CD14-positive monocyte (primary cell): ENCODE measurements at regions not wholly inside any gene's neighbourhood (a gene's known extent, or its start where the extent isn't known, plus 50 kb on each side); places are given as distances from the start of the nearest gene placed in this dataset.

ENCODE experiments used
- DNase-seq, 3 donors: peaks; one replicate each; pipeline ENCODE4 v3.0.0-alpha.2; 2011 to 2022
- H2AFZ ChIP-seq: 2 replicates; pipeline ENCODE4 v1.6.0; 2012; ENCODE audit warnings: mild to moderate bottlenecking, low read depth, low read length, inconsistent platforms; ENCODE audit not compliant: insufficient read depth, poor library complexity, severe bottlenecking
- H3K27ac ChIP-seq, 2 donors: 1 replicate in 1 of 2; 2 replicates in 1 of 2; pipeline ENCODE4 v1.5.1; 2012 to 2013; ENCODE audit warnings: low read length in 2 of 2, control low read depth in 1 of 2, inconsistent platforms in 1 of 2, low read depth in 1 of 2, mild to moderate bottlenecking in 1 of 2
- H3K27me3 ChIP-seq, 2 donors: one replicate each; pipeline versions ENCODE4 v1.6.0 to v1.6.1; 2011 to 2013; ENCODE audit warnings: low read length in 2 of 2; ENCODE audit not compliant: control insufficient read depth in 2 of 2, insufficient read depth in 2 of 2
- H3K36me3 ChIP-seq, 2 donors: replicated peaks in 1 of 2; 1 replicate in 1 of 2; 2 replicates in 1 of 2; pipeline versions ENCODE4 v1.5.1 to v1.6.1; 2012 to 2013; ENCODE audit warnings: low read length in 2 of 2, control low read depth in 1 of 2, inconsistent platforms in 1 of 2, mild to moderate bottlenecking in 1 of 2; ENCODE audit not compliant: insufficient read depth in 2 of 2, control insufficient read depth in 1 of 2
- H3K4me1 ChIP-seq, 2 donors: 1 replicate in 1 of 2; 2 replicates in 1 of 2; pipeline versions ENCODE4 v1.5.1 to v1.6.1; 2012 to 2013; ENCODE audit warnings: low read length in 2 of 2, control low read depth in 1 of 2, inconsistent platforms in 1 of 2, mild to moderate bottlenecking in 1 of 2, moderate library complexity in 1 of 2; ENCODE audit not compliant: insufficient read depth in 2 of 2, control insufficient read depth in 1 of 2
- H3K4me2 ChIP-seq: replicated peaks from 2 replicates; pipeline ENCODE3; 2012; ENCODE audit warnings: low read length, moderate library complexity, mild to moderate bottlenecking; ENCODE audit not compliant: poor library complexity, severe bottlenecking; ENCODE audit errors: extremely low read depth
- H3K4me3 ChIP-seq, 3 experiments: fragments of 200-600 bp in 1 of 3; sonication (generic) in 1 of 3; replicated peaks in 1 of 3; 1 replicate in 2 of 3; 2 replicates in 1 of 3; pipeline ENCODE4 v1.5.1; 2011 to 2013; ENCODE audit warnings: low read length in 3 of 3, mild to moderate bottlenecking in 3 of 3, control low read depth in 2 of 3, low read depth in 2 of 3, inconsistent platforms in 1 of 3, moderate library complexity in 1 of 3
- H3K79me2 ChIP-seq: 2 replicates; pipeline ENCODE4 v1.6.0; 2012; ENCODE audit warnings: mild to moderate bottlenecking, control low read depth, inconsistent platforms, low read length, moderate library complexity; ENCODE audit not compliant: insufficient read depth
- H3K9ac ChIP-seq: 2 replicates; pipeline ENCODE4 v1.6.0; 2017; ENCODE audit warnings: low read length, mild to moderate bottlenecking; ENCODE audit not compliant: insufficient read depth, poor library complexity, severe bottlenecking
- H3K9me3 ChIP-seq, 2 donors: replicated peaks in 1 of 2; 1 replicate in 1 of 2; 2 replicates in 1 of 2; pipeline versions ENCODE4 v1.5.1 to v1.6.1; 2012 to 2013; ENCODE audit warnings: low read length in 2 of 2, control low read depth in 1 of 2; ENCODE audit not compliant: control insufficient read depth in 1 of 2, insufficient read depth in 1 of 2
- H4K20me1 ChIP-seq: 2 replicates; pipeline ENCODE4 v1.6.0; 2012; ENCODE audit warnings: mild to moderate bottlenecking, low read length, control low read depth, moderate library complexity; ENCODE audit not compliant: insufficient read depth
- H3K27ac Mint-ChIP-seq, 7 donors: one replicate each; pipeline ENCODE4 v1.8.0; 2020; ENCODE audit warnings: mild to moderate bottlenecking in 7 of 7, mixed read lengths in 7 of 7, moderate library complexity in 6 of 7, inconsistent platforms in 2 of 7
- H3K27me3 Mint-ChIP-seq, 3 donors: one replicate each; pipeline ENCODE4 v1.8.0; 2021 to 2022; ENCODE audit warnings: low read depth in 3 of 3, mild to moderate bottlenecking in 3 of 3, mixed read lengths in 3 of 3, moderate library complexity in 3 of 3, inconsistent platforms in 1 of 3
- H3K36me3 Mint-ChIP-seq, 2 donors: one replicate each; pipeline ENCODE4 v1.8.0; 2020; ENCODE audit warnings: mixed read lengths in 2 of 2, inconsistent platforms in 1 of 2, mild to moderate bottlenecking in 1 of 2
- H3K4me1 Mint-ChIP-seq: one replicate; pipeline ENCODE4 v1.8.0; 2020; ENCODE audit warnings: mild to moderate bottlenecking, mixed read lengths
- H3K4me3 Mint-ChIP-seq, 2 donors: one replicate each; pipeline ENCODE4 v1.8.0; 2020; ENCODE audit warnings: mild to moderate bottlenecking in 2 of 2, mixed read lengths in 2 of 2, moderate library complexity in 1 of 2
- H3K9me3 Mint-ChIP-seq, 7 donors: one replicate each; pipeline ENCODE4 v1.8.0; 2020 to 2022; ENCODE audit warnings: mixed read lengths in 7 of 7, mild to moderate bottlenecking in 6 of 7, moderate library complexity in 6 of 7, inconsistent platforms in 2 of 7
- WGBS: methylation state at CpG from one replicate; pipeline ENCODE4 v1.1.5; 2013; ENCODE audit warnings: missing lambda C conversion rate; ENCODE audit not compliant: insufficient coverage; 5-methylcytosine and 5-hydroxymethylcytosine counted together
- intact Hi-C, 2 donors: fragments of 100-400 bp; cut with micrococcal nuclease; formaldehyde crosslinking; loops; one replicate each; pipeline versions ENCODE4 v1.15.0 to v1.15.1; 2023
- TF ChIP-seq, protein P1 (sequence below): fragments of 200-600 bp; IDR thresholded peaks from one replicate; pipeline ENCODE4 v1.8.0; 2022; ENCODE audit warnings: antibody characterized with exemption, mild to moderate bottlenecking

DNA sequence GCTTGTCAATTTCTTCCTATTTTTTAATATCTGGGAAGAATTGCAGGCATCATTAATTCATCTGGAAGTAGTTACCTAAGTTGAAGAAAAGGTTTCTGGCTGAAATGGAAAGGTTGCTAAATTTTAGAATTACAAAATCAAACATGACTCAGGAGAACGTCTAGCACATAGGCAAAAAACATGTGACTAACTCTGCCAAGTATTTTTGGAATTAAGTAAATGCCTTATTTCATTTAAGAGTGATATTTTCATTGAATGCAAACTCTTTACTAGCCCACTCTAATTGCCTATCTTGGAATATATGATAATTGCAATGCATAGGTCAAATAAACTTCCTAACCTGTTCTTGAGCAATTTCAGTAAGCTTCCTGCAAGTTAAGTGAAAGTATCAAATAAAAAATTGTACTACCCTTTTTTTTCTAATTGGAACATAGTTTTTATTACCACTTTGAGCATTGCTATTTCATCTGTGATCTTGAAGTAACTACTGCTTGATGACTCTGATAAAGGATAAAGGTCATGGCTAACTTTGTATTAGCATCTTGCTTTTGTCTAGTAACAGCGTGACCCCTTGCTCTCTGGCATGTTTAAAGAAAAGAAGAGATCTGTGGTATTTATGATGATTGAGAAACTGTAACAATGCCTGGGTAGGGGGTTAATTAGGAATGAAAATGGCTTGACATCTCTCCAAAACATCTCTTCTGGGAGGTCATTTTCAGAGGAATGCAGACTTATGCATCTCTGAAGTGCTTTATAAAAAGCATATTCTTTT, 208.3 kb upstream of the NCAM2 start:
- TF ChIP-seq, protein P1, sequence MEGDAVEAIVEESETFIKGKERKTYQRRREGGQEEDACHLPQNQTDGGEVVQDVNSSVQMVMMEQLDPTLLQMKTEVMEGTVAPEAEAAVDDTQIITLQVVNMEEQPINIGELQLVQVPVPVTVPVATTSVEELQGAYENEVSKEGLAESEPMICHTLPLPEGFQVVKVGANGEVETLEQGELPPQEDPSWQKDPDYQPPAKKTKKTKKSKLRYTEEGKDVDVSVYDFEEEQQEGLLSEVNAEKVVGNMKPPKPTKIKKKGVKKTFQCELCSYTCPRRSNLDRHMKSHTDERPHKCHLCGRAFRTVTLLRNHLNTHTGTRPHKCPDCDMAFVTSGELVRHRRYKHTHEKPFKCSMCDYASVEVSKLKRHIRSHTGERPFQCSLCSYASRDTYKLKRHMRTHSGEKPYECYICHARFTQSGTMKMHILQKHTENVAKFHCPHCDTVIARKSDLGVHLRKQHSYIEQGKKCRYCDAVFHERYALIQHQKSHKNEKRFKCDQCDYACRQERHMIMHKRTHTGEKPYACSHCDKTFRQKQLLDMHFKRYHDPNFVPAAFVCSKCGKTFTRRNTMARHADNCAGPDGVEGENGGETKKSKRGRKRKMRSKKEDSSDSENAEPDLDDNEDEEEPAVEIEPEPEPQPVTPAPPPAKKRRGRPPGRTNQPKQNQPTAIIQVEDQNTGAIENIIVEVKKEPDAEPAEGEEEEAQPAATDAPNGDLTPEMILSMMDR: no peak
- no peak overlapping the region for H3K4me3 Mint-ChIP-seq
- H3K9ac ChIP-seq: no peak overlapping the region

DNA sequence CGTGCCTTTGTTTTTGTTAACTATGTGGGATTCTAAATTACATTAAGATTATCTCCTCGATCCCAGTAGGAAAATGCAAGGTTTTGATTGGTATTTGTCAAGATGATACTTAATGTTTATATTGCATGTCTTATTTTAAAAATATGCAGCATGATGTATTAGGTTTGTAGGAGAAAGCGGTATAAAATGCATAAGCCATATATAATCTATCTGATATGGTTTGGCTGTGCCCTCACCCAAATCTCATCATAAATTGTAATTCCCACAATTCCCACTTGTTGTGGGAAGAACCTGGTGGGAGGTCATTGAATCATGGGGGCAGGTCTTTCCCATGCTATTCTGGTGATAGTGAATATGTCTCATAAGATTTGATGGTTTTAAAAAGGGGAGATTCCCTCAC, 198.1 kb upstream of the NCAM2 start:
- Histone ChIP-seq H3K27ac (no peak overlapping the region), H2AFZ (no peak overlapping the region), H3K36me3 (no peaks in the 10 kb centered on the region), H3K79me2 (no peaks in the 10 kb centered on the region), H3K4me3 (no peak overlapping the region), H3K4me2 (no peak overlapping the region), H3K4me1 (no peaks in the 10 kb centered on the region), H3K9ac (no peak overlapping the region), H3K27me3 (no peaks in the 10 kb centered on the region), H3K9me3 (peaks cover 7 to 22% of the 10 kb centered on the region in 2 donors), H4K20me1 (no peaks in the 10 kb centered on the region)
- no peaks in the 10 kb centered on the region for H3K36me3 Mint-ChIP-seq
- no peak overlapping the region for H3K27ac Mint-ChIP-seq
- no peaks in the 10 kb centered on the region for H3K27me3 Mint-ChIP-seq
- TF ChIP-seq, protein P1: no peak
- no peak for DNase-seq
- WGBS: no CpG with 5 or more reads among the region's 3 CpGs
- peaks cover 2 to 12% (median 7%) of the 10 kb centered on the region in 7 donors for H3K9me3 Mint-ChIP-seq
- H3K4me1 Mint-ChIP-seq: no peaks in the 10 kb centered on the region
- intact Hi-C loops: no loop called here
- H3K4me3 Mint-ChIP-seq: no peak overlapping the region

More for the DNA sequence above, 208.3 kb upstream of the NCAM2 start:
- Histone ChIP-seq H3K27ac (no peak overlapping the region), H3K4me2 (no peak overlapping the region), H2AFZ (no peak overlapping the region), H3K79me2 (no peaks in the 10 kb centered on the region), H3K4me3 (no peak overlapping the region), H3K4me1 (no peaks in the 10 kb centered on the region), H3K36me3 (no peaks in the 10 kb centered on the region), H3K27me3 (no peaks in the 10 kb centered on the region), H3K9me3 (peaks cover 4 to 16% of the 10 kb centered on the region in 2 donors), H4K20me1 (no peaks in the 10 kb centered on the region)
- H3K36me3 Mint-ChIP-seq: no peaks in the 10 kb centered on the region
- H3K9me3 Mint-ChIP-seq: peaks cover 0 to 5% (median 3%) of the 10 kb centered on the region in 7 donors
- no peak overlapping the region for H3K27ac Mint-ChIP-seq
- intact Hi-C loops: no loop called here
- peaks cover 0 to 2% (median 0%) of the 10 kb centered on the region in 3 donors for H3K27me3 Mint-ChIP-seq
- H3K4me1 Mint-ChIP-seq: no peaks in the 10 kb centered on the region
- no CpG with 5 or more reads among the region's 2 CpGs for WGBS
- DNase-seq: no peak
